Ammon's horn (tissue), 1 donor: ENCODE measurements at regions not wholly inside any gene's neighbourhood (a gene's known extent, or its start where the extent isn't known, plus 50 kb on each side); places are given as distances from the start of the nearest gene placed in this dataset.

Source experiments
- DNase-seq: peaks from one replicate; pipeline ENCODE4 v3.0.0-alpha.2; 2016; ENCODE audit warnings: low spot score

- DNase-seq = no peak
Observed at GRCh38 chr7:45235905-45236304, 78.3 kb downstream of the RAMP3 start.

DNA sequence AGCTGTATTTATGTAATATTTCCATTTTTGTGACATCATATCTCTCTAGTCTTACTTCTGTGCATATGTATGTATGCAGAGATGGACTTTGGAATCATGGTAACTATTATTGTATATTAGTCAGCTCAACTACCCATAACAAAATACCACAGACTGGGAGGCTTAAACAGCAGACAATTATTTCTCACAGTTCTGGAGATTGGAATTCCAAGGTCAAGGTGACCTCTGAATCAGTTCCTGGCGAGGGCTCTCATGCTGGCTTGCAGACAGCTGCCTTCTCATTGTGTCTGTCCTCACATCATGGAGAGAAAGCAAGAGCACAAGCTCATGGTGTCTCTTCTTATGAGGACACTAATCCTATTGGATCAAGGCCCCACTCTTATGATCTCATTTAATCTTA, 79.1 kb downstream of the RAMP3 start:
- DNase-seq = no peak

DNA sequence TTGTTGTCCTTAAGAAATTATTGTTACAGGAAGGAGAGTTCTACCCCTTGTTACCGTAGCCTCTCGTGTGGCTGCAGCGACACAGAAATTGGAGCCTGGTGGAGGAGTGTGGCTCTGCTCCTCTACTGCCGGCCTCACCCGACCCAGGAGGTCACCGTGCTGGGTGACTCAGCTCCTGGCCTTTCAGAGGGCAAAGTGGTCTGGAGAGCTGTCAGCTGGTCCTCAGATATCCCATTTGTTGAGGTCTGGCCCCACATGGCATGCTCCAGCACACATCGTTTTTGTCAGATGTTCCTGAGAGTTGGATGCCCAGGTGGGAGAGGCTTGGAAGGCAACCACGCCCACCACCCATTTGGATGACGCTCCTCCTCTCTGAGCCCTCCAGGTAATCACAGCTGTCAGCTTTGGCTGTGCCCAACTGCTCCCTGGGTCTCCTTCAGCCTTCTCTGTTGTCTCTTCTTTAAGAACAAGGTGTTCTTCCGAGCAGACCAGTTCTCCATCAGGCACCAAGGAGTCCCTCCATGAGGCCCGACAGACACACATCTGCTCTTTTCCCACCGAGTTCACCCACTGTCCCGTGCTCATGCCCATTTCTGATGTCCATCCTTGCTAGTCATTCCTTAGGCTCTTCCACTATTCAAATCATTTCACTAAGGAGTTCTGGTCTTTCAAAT, 80.3 kb downstream of the RAMP3 start:
- DNase-seq = no peak

DNA sequence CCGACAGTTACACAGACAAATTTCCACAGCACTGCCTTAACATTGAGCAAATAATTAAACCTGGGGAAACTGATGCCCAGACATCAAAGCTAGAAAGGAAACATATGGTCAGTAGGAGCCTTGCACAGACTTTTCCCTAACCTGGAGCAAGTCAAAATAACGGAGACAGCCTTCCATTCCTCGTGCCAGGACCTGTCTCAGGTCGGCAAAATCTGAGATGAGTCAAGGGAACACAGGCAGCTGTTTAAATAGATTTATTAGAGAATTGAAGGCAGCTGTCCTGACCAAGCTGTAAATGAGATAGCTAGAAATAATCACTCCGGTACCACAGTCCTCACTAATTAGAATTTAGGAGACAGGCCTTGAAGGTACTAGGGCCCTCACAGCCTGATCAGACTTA, 81.2 kb downstream of the RAMP3 start:
- no peak for DNase-seq

GRCh38 chr7:45239486-45239885, 81.9 kb downstream of the RAMP3 start:
- DNase-seq = no peak

- DNase-seq = no peak
Observed at GRCh38 chr7:45240273-45240771, 82.7 kb downstream of the RAMP3 start.

- no peak for DNase-seq
Observed at GRCh38 chr7:45240926-45241325, 83.3 kb downstream of the RAMP3 start.

- no peak for DNase-seq
Observed at GRCh38 chr7:45241339-45242109, 83.9 kb downstream of the RAMP3 start.

DNA sequence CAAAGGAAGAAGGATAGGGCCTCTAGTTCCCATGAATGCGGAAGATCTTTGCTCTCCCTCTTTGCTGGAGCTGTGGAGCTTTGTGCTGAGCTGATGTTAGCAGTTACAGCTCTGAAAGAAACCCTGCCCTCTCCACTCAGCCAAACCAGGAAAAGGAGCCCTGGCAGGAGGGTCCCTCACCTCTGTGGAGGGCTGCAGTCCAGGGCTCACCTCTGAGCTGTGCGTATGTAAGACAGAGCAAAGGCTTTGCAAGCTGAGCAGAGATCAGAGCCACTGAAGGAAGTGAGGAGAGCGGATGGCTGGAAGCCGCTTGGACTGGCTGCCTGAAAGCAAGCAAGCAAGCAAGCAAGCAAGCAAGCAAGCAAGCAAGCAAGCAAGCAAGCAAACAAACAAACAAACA, 84.7 kb downstream of the RAMP3 start:
- DNase-seq = no peak

- DNase-seq = no peak
Observed at GRCh38 chr7:45242698-45243097, 85.1 kb downstream of the RAMP3 start.

DNA sequence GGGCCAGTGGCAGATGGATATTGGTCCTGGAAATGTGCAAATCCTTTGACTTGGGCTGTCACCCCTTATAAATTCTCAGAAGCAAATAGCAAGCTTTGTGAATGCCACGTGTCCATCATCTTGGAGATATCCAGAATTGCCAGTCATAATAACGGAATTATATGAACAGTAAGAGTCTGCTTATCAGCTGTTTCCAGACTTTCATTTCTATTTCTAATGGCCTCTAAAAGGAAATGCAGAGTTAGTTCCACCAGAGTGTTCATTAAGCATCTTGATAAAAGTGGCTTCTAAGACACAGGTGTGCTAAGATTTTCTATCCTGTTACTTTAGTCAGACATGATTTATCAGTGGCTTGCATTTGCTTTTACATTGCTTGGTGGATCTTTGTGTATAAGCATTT, 87.4 kb downstream of the RAMP3 start:
- DNase-seq = no peak

DNA sequence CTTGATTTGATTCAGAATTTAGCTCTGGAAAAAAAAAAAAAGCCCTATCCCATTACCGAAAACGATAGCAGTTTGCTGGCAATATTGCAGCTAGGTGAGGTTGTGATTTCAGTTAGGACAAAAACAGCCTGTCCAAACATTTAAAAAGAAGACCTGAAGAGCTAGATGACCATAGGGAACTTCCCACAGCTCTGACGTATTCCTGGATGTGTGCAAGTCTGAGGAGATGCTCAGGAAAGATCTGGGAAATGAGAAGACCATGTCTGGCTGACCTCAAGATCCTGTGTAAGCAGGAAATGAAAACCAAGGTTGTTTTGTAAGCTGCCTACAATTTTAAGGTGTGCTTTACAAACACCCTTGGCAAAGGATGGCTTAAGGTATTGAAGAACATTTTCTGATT, 88.7 kb downstream of the RAMP3 start:
- no peak for DNase-seq

- no peak for DNase-seq
Observed at GRCh38 chr7:45252248-45252647, 94.7 kb downstream of the RAMP3 start.

GRCh38 chr7:45252857-45253256, 95.3 kb downstream of the RAMP3 start:
- DNase-seq = no peak

DNA sequence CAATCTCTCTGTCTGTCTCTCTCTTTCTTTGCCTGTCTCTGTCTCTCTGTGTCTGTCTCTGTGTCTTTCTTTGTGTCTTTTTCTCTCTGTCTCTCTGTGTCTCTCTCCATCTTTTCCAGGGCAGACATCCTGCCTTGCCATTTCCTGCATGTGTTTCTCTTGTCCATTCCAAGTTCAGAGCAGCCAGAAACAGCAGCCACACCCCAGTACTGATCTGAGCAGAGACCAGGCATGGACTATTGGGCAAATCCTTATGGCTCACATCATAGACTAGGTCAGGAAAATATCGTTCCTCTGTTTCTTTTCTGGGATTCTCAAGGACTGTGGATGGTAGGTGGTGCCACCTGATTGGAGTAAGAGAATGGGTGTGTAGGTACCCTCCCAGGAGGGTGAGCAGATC, 95.8 kb downstream of the RAMP3 start:
- DNase-seq = no peak

- DNase-seq = no peak
Observed at GRCh38 chr7:45255187-45255586, 97.6 kb downstream of the RAMP3 start.

- no peak for DNase-seq
Observed at GRCh38 chr7:45256309-45256708, 98.7 kb downstream of the RAMP3 start.

GRCh38 chr7:45256775-45257174, 99.2 kb downstream of the RAMP3 start:
- DNase-seq = no peak

DNA sequence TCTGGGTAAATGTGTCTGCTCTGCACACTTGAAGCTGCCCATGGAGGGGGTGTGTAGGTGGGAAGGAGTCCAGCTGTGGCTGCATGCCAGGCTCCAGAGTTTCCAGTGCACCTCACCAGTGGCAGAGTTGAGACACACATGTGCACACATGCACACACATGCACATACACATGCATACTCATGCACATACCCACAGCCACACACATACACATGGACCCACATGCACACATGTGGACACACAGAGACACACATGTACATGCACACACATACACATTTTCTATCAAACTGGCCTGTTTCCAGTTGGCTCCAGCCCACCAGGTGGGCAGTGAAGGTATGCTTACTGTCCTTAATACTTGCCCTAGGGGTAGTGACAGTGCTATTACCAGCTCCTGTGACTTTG, 99.7 kb downstream of the RAMP3 start:
- DNase-seq = no peak

- DNase-seq = no peak
Observed at GRCh38 chr7:45258533-45259226, 101.1 kb downstream of the RAMP3 start.

- DNase-seq = no peak
Observed at GRCh38 chr7:45259227-45259596, 101.6 kb downstream of the RAMP3 start.

GRCh38 chr7:45259966-45260646, 102.5 kb downstream of the RAMP3 start:
- DNase-seq = peak; percentile 57
